Omental fat pad (tissue), 3 donors: ENCODE measurements at regions not wholly inside any gene's neighbourhood (a gene's known extent, or its start where the extent isn't known, plus 50 kb on each side); places are given as distances from the start of the nearest gene placed in this dataset.
"Not testable (repeated sequence)": the region's sequence is repeated elsewhere in the genome, so short reads cannot be mapped to it uniquely, and the experiment has no call there.

ENCODE experiments used
- ATAC-seq: fragments of 150-250 bp; one replicate; pipeline ENCODE4 v1.9.1; 2016; ENCODE audit warnings: mild to moderate bottlenecking, moderate library complexity; ENCODE audit not compliant: low FRiP score
- DNase-seq: peaks from one replicate; pipeline ENCODE4 v3.0.0-alpha.2; 2019; ENCODE audit warnings: low spot score
- TF ChIP-seq, protein P1 (sequence below), 3 donors: fragments of 450-650 bp; IDR thresholded peaks; one replicate each; pipeline ENCODE4 v1.5.1; 2016 to 2017; ENCODE audit warnings: antibody characterized with exemption in 3 of 3, mild to moderate bottlenecking in 3 of 3, moderate library complexity in 2 of 3

DNA sequence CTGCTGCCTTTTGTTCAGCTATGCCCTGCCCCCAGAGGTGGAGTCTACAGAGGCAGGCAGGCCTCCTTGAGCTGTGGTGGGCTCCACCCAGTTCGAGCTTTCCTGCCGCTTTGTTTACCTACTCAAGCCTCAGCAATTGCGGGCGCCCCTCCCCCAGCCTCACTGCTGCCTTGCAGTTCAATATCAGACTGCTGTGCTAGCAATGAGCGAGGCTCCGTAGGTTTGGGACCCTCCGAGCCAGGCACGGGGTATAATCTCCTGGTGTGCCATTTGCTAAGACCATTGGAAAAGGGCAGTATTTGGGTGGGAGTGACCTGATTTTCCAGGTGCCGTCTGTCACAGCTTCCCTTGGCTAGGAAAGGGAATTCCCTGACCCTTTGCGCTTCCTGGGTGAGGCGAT, 51.9 kb downstream of the DIPK2A start:
- not testable (repeated sequence) for DNase-seq

DNA sequence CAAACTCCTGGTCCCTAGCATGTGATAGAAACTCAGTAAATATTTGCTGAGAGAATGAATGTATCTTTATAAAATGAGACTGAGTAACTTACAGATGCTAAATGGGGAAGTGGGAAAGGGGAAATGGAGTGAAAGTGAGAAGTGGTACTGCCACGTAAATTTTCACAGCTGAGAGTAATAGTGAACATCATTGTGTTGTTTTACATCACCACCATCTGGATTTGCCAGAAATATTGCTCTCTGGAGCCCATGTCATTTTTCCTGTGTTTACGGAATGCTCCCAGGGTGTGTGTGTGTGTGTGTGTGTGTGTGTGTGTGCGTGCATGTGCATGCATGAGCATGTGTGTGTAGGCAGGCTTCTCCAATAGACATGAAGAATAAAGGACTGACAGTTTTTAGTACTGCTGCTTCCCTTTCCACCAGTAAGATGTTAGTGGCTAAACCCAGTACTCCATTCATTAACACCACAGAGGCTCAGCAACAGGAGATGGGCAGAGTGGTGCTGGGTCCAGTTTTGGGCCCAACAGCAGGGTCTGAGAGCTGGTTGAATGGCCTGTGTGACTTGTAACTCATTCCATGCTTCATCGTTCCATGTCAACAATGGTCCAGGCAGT, 57.3 kb downstream of the DIPK2A start:
- DNase-seq = no peak
- ATAC-seq = no peak
- TF ChIP-seq, protein P1, sequence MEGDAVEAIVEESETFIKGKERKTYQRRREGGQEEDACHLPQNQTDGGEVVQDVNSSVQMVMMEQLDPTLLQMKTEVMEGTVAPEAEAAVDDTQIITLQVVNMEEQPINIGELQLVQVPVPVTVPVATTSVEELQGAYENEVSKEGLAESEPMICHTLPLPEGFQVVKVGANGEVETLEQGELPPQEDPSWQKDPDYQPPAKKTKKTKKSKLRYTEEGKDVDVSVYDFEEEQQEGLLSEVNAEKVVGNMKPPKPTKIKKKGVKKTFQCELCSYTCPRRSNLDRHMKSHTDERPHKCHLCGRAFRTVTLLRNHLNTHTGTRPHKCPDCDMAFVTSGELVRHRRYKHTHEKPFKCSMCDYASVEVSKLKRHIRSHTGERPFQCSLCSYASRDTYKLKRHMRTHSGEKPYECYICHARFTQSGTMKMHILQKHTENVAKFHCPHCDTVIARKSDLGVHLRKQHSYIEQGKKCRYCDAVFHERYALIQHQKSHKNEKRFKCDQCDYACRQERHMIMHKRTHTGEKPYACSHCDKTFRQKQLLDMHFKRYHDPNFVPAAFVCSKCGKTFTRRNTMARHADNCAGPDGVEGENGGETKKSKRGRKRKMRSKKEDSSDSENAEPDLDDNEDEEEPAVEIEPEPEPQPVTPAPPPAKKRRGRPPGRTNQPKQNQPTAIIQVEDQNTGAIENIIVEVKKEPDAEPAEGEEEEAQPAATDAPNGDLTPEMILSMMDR (IDR thresholded peaks at IDR 0.05) = no peak

More for the DNA sequence above, 51.9 kb downstream of the DIPK2A start:
- not testable (repeated sequence) for ATAC-seq

DNA sequence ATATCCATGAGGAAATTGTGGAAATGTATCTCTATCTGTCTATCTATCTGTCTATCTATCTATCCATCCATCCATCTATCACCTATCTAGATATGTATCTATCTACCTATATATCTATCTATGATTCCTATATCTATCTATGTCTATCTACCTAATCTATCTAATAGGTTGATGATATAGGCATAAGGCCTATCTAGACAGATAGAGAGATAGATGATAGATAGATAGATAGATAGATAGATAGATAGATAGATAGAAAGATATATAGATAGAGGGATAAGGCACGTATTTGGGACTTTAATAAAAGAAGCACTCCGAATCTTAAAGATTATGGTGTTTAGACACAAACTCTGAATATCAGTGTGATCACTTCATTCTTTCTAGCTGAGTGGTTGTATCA, 58.1 kb downstream of the DIPK2A start:
- DNase-seq (no peak), ATAC-seq (no peak)
- TF ChIP-seq, protein P1 (IDR thresholded peaks at IDR 0.05) = no peak

GRCh38 chr3:144031938-144032337, 60.3 kb downstream of the DIPK2A start:
- TF ChIP-seq, protein P1 (IDR thresholded peaks at IDR 0.05) = no peak
- DNase-seq = no peak
- ATAC-seq = peak; percentile 85

- DNase-seq = no peak
- no peak for ATAC-seq
- TF ChIP-seq, protein P1 (IDR thresholded peaks at IDR 0.05) = no peak
These were observed 61.1 kb downstream of the DIPK2A start for GRCh38 chr3:144032531-144033239.

- DNase-seq (no peak), ATAC-seq (no peak)
- TF ChIP-seq, protein P1 (IDR thresholded peaks at IDR 0.05) = no peak
These were observed 61.6 kb downstream of the DIPK2A start for GRCh38 chr3:144033240-144033589.

- TF ChIP-seq, protein P1 (IDR thresholded peaks at IDR 0.05) = no peak
- DNase-seq = no peak
- ATAC-seq = no peak
These were observed 62.2 kb downstream of the DIPK2A start for GRCh38 chr3:144033863-144034262.
